ENCODE measurements at regions not wholly inside any gene's neighbourhood (a gene's known extent, or its start where the extent isn't known, plus 50 kb on each side); places are given as distances from the start of the nearest gene placed in this dataset.
A peak's percentile ranks its signal among the peaks of the same experiment; 100 is the strongest.

- DNase-seq, result no peak
- intact Hi-C loops (cut with DNase I), result no loop called here
Measured at GRCh38 chr14:94893411-94894160, 123.7 kb upstream of the GSC start.

GRCh38 chr14:94890785-94891184 is 120.9 kb upstream of the GSC start:
- DNase-seq, result no peak
- intact Hi-C loops (cut with DNase I), result no loop called here

DNA sequence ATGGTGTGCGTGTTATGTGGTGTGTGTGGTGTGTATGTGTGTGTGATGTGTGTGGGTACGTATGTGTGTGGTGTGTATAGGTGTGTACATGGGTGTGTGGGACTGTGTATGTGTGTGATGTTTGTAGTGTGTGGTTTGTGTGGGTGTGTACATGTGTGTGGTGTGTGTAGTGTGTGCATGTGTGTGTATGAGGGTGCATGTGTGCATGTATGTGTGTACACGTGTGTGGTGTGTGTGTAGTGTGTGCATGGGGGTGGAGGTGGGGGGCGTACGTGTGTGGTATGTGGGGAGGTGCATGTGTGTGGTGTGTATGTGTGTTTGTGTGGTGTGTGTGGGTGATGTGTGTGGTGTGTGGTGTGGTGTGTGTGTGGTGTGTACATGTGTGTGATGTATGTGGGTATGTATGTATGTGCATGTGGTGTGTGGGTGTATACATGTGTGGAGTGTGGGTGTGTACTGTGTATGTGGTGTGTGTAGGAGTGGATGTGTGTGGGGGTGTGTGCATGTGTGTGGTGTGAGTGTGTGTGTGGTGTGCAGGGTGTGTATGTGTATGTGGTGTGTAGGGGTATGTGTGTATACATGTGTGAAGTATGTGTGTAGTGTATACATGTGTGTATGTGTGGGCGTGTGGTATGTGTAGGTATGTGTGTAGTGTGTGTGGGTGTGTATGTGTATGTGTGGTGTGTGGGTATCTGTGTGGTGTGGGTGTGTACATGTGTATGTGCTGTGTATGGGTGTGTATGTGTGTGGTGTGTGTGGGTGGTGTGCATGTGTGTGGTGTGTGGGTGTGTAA is 119.8 kb upstream of the GSC start:
- no peak for DNase-seq
- intact Hi-C loops (cut with DNase I), result no loop called here

DNA sequence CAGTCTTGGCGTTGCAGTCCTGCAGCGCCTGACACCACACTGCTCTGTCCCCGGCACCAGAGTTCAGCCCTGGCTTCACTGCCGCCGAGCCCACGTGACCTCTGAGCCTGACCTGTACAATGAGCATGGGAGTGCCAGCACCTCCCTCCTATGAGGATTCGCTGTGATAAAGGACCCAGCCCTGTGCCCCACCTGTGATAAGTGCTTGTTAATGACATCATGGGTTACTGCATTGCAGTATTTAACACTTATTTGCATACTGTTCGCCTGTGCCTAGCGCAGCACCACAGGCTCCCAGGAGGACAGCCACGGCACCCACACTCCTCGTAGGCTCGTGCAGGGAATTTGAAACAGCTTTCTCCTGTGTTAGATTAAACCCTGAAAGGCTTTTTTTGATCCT is 118.2 kb upstream of the GSC start:
- peak in 1 of 10 donors; percentile 65 for DNase-seq
- intact Hi-C loops (cut with DNase I), result no loop called here

DNA sequence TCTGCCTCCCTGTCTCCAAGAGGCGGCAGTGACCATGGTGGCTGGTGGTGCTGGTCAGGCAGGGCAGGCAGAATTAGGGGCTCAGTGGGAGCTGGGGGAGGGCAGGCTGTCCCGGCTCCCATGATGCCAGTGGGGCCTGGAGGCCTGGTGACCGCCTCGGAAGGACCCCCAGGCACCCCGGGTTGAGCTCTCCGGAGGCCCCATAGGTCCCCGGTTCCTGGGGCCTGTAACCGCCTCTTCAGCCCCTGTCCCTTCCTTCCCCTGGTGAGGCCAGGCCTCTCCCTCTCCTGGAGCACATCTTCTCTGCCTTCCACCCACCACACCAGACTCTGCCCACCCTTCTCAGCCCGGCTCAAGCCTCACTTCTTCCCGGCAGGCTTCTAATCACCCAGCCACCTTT is 117.7 kb upstream of the GSC start:
- peak in 1 of 10 donors; percentile 55 for DNase-seq
- intact Hi-C loops (cut with DNase I), result no loop called here

- intact Hi-C loops (cut with DNase I), result no loop called here
Measured at GRCh38 chr14:94886931-94887330, 117.0 kb upstream of the GSC start.

GRCh38 chr14:94885481-94886155 is 115.7 kb upstream of the GSC start:
- peak in 1 of 10 donors; percentile 55 for DNase-seq
- intact Hi-C loops (cut with DNase I), result no loop called here

More at GRCh38 chr14:94886931-94887330, 117.0 kb upstream of the GSC start:
- DNase-seq, result peak in 1 of 10 donors; percentile 39

DNA sequence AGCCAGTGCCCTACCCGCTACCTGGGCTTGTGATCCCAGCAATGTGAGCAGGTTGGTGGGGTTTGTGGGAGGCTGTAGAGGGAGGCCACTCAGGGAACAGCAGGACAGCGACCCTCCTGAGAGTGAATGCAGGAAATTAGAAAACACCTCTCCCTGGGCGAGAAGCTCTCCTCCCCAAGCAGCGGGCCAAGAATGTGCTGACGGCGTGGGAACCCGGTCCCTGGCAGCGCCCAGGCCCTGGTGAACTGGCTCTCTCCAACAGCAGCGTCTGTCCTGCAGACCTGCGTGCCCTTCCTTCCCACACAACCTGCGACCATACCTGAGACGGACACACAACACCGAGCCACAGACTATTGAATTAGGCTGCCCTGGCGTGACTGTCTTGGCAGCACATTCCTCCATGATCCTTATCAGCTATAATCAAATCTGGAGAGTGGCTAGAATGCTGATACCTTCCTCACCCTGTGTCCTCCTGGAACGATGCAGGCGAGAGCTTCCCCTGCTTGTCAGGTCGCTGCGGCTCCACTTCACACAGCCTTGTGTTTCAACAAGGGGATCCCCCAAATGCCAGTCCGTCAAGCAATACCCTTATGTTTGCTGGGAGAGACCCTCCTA is 114.8 kb upstream of the GSC start:
- no peak for DNase-seq
- intact Hi-C loops (cut with DNase I), result no loop called here

DNA sequence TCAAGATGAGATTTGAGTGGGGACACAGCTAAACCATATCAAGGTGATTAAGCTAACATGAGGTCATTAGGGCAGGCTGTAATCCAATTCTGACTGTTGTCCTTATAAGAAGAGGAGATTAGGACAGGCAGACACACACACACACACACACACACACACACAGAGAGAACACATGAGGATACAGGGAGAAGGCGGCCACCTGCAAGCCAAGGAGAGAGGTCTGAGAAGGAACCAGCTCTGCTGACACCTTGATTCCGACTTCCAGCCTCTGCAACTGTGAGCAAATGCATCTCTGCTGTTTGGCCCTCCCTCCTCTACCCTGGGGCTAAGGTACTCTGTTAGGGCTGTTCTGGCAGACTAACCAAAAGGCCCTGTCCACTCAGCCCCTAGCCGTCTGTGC is 112.5 kb upstream of the GSC start:
- DNase-seq, result no peak
- intact Hi-C loops (cut with DNase I), result no loop called here

- no peak for DNase-seq
- intact Hi-C loops (cut with DNase I), result no loop called here
Measured at GRCh38 chr14:94880876-94881275, 111.0 kb upstream of the GSC start.

- intact Hi-C loops (cut with DNase I), result no loop called here
- no peak for DNase-seq
Measured at GRCh38 chr14:94880106-94880505, 110.2 kb upstream of the GSC start.

DNA sequence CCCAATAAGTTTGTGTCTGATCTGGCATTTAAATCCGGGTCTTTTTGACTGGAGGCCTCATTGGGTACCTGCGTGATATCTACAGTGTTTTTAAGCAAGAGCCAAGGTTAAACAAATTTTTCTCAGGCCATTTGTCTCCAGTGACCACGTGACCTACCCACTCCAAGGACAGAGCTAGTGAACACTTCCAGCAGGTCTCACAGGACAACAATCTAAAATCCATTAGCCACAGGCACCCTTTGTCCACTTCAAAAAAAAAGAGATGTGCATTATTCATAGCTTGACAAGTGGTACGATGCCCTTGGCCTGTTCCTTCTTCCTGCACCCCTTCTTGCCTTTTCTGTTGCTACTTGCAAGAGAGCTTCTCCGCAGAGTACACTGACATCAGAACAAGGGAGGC is 109.6 kb upstream of the GSC start:
- no peak for DNase-seq
- intact Hi-C loops (cut with DNase I), result no loop called here

GRCh38 chr14:94876306-94876705 is 106.4 kb upstream of the GSC start:
- no peak for DNase-seq
- intact Hi-C loops (cut with DNase I), result no loop called here

DNA sequence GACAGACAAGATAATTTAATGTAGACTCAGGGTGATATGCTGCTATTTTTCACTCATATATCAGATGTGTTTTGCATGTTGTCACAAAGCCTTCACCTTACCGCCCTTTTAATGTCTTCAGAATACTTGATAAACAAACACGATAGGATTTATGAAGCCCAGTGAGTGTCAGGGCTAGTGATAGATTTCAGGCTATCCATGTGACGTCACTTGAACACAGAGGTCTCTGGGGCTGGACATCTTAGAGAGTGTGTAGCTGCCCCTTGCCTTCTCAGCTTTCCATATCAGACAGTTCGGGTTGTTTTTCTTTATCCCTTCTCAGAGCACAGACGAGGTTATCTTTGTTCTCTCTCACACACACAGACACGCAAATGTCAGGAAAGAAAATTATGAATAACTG is 105.3 kb upstream of the GSC start:
- no peak for DNase-seq

GRCh38 chr14:94868772-94869072 is 98.8 kb upstream of the GSC start:
- DNase-seq, result no peak
- intact Hi-C loops (cut with DNase I), result no loop called here

More for the DNA sequence above, 105.3 kb upstream of the GSC start:
- intact Hi-C loops (cut with DNase I), result no loop called here

DNA sequence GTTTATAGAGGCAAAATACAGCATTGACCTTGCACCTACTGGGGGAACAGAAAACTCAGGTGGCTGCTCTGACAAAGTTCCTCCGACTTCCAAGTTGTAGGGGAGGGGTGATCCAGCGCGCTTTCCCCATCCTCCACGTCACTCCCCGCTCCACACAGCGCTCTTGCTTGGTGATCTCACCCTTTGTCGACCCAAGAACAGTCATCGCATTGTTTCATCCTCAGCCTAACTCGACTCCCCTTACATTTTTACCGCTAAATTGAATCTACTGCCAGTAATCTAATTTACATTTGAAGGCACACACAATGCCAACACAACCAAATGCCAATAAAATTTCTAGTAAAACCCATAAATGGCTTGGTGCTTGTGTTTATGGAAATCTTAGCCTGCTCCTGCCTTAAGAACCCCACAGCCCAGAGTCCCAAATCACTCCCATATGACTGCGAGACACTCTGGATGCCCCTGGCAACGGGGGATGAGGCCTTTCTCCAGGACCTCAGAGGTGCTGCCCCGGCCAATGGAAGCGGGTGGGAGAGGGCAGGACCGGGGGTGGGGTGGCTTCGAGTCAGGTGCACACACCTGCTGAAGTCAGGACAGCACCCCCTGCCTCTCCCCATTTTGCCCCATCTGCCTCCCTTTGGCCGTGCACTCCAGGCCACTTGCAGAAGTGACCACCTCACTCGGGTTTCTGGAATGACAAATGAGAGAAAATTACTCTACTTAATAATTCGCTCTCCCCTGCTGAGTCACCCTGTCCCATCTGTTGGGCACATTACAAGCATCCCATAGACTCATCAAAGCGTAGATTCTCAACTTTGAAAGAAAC is 98.2 kb upstream of the GSC start:
- intact Hi-C loops (cut with DNase I), result no loop called here
- DNase-seq, result peak in 8 of 10 donors; percentile 32 to 93 (median 64)

- no peak for DNase-seq
Measured at GRCh38 chr14:94867209-94867608, 97.3 kb upstream of the GSC start.

GRCh38 chr14:94864387-94865195 is 94.7 kb upstream of the GSC start:
- peak in 1 of 10 donors; percentile 82 for DNase-seq
- intact Hi-C loops (cut with DNase I), result no loop called here

More at GRCh38 chr14:94867209-94867608, 97.3 kb upstream of the GSC start:
- intact Hi-C loops (cut with DNase I), result no loop called here

DNA sequence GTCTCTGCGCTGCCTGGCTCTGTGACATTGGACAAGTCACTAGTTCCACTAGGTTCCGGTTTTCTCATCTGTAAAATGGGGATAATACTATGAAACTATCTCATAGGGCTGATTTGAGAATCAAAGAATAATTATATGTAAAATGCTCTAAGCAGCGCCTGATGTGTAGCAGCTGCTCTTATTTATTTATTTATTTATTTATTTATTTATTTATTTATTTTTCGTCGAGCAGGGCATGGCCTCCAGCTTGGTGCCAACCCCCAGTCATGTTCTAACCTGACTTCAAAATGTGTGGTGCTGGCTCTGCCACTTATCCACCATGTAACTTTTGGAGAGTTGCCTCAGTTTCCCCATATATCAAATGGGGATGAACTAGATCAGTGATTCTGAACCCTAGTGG is 93.5 kb upstream of the GSC start:
- no peak for DNase-seq
- intact Hi-C loops (cut with DNase I), result no loop called here
